ENCODE measurements at regions not wholly inside any gene's neighbourhood (a gene's known extent, or its start where the extent isn't known, plus 50 kb on each side); places are given as distances from the start of the nearest gene placed in this dataset.

DNA sequence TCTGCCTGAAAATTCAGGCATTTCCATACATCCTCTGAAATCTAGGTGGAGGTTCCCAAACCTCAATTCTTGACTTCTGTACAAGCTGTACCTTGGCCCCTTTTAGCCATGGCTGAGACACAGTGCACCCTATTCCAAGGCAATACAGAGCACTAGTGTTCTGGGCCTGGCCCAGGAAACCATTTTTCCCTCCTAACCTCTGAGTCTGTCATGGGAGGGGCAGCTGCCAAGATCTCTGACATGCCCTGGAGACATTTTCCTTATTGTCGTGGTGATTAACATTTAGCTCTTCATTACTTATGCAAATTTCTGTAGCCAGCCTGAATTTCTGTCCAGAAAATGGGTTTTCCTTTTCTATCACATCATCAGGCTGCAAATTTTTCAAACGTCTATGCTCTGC, 248.0 kb upstream of the RGS18 start:
- H3K4me1 Mint-ChIP-seq, result no peaks in the 10 kb centered on the region
- no peaks in the 10 kb centered on the region for H3K36me3 Mint-ChIP-seq
- H3K4me3 Mint-ChIP-seq, result no peak overlapping the region
- ChIA-PET POLR2A (no interaction called here), CTCF (no interaction called here)
- 58% methylated on average over 2 of the region's 2 CpGs for WGBS (ENCODE audit: insufficient coverage)
- Histone ChIP-seq H3K27ac (ENCODE audit: low read length) (no peak overlapping the region), H3K4me3 (ENCODE audit: control insufficient read depth in 1 of 2, extremely low read depth in 1 of 2, low read length in 1 of 2) (no peak overlapping the region), H3K36me3 (ENCODE audit: control insufficient read depth in 2 of 2, extremely low read depth in 1 of 2, insufficient read depth in 1 of 2, low read length in 1 of 2) (no peaks in the 10 kb centered on the region), H3K27me3 (replicated peaks in 1 of 2; ENCODE audit: control insufficient read depth in 2 of 2, extremely low read depth in 1 of 2, insufficient read depth in 2 of 2, low read length in 1 of 2) (no peaks in the 10 kb centered on the region), H3K4me1 (ENCODE audit: control insufficient read depth in 1 of 2, extremely low read depth in 1 of 2, insufficient read depth in 2 of 2, low read length in 2 of 2) (no peaks in the 10 kb centered on the region), H3K9me3 (no peaks in the 10 kb centered on the region)
- no peak for ATAC-seq (replicated peaks in 1 of 4)
- no peak for DNase-seq
- no peak overlapping the region for H3K27ac Mint-ChIP-seq
- peaks cover 3 to 17% (median 10%) of the 10 kb centered on the region in 3 donors for H3K9me3 Mint-ChIP-seq
- H3K27me3 Mint-ChIP-seq, result no peaks in the 10 kb centered on the region

GRCh38 chr1:191912517-191912916, 245.7 kb upstream of the RGS18 start:
- Histone ChIP-seq H3K36me3 (ENCODE audit: control insufficient read depth in 2 of 2, extremely low read depth in 1 of 2, insufficient read depth in 1 of 2, low read length in 1 of 2) (no peaks in the 10 kb centered on the region), H3K27me3 (replicated peaks in 1 of 2; ENCODE audit: control insufficient read depth in 2 of 2, extremely low read depth in 1 of 2, insufficient read depth in 2 of 2, low read length in 1 of 2) (no peaks in the 10 kb centered on the region), H3K4me3 (ENCODE audit: control insufficient read depth in 1 of 2, extremely low read depth in 1 of 2, low read length in 1 of 2) (no peak overlapping the region), H3K9me3 (no peaks in the 10 kb centered on the region), H3K27ac (ENCODE audit: low read length) (no peak overlapping the region), H3K4me1 (ENCODE audit: control insufficient read depth in 1 of 2, extremely low read depth in 1 of 2, insufficient read depth in 2 of 2, low read length in 2 of 2) (no peaks in the 10 kb centered on the region)
- Mint-ChIP-seq H3K4me3 (no peak overlapping the region), H3K27ac (no peak overlapping the region), H3K4me1 (no peaks in the 10 kb centered on the region), H3K9me3 (peaks cover 3 to 17% (median 10%) of the 10 kb centered on the region in 3 donors), H3K27me3 (no peaks in the 10 kb centered on the region), H3K36me3 (no peaks in the 10 kb centered on the region)
- no peak for ATAC-seq (replicated peaks in 1 of 4)
- ChIA-PET CTCF (no interaction called here), POLR2A (no interaction called here)
- WGBS (ENCODE audit: insufficient coverage), result 83% methylated on average over 1 of the region's 1 CpG
- no peak for DNase-seq

DNA sequence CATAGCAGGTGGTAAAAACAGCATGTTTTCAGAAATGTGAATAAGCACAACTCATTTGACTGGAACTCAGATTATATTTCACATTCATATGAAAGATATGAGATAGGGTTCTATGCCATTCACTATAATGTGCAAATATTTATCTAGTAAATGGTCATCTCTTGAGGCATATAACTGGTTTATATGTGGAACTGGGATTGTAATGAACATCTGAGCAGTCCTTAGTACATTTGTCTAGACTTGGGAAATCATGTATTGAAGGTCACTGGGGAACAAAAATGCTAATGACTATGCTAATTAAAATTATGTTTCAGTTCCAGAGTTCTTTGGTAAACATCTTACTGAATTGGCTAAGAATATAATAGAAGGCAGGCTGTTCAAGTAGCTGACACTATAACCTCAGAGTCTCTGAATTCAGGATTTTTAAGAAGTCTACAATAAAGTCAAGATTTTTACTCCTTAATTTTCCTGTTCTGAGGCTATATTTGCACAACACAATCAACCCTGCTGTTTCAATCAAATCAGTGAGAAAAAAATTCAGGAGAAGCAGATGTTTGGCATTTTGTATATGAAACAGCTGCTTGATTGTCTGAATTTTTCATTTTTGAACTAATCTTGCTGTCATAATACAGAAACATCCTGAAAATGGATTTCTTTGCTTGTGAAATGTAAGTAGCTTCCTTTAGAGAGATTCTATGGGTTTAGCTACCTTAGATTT, 244.8 kb upstream of the RGS18 start:
- H3K4me1 ChIP-seq (ENCODE audit: control insufficient read depth in 1 of 2, extremely low read depth in 1 of 2, insufficient read depth in 2 of 2, low read length in 2 of 2), result no peaks in the 10 kb centered on the region
- H3K4me3 ChIP-seq (ENCODE audit: control insufficient read depth in 1 of 2, extremely low read depth in 1 of 2, low read length in 1 of 2), result no peak overlapping the region
- no peaks in the 10 kb centered on the region for H3K4me1 Mint-ChIP-seq
- ATAC-seq (replicated peaks in 1 of 4) (no peak), DNase-seq (no peak)
- ChIA-PET POLR2A (no interaction called here), CTCF (no interaction called here)
- H3K4me3 Mint-ChIP-seq, result no peak overlapping the region
- H3K36me3 ChIP-seq (ENCODE audit: control insufficient read depth in 2 of 2, extremely low read depth in 1 of 2, insufficient read depth in 1 of 2, low read length in 1 of 2), result no peaks in the 10 kb centered on the region
- H3K9me3 Mint-ChIP-seq, result peaks cover 0 to 9% (median 8%) of the 10 kb centered on the region in 3 donors
- no peak overlapping the region for H3K27ac ChIP-seq (ENCODE audit: low read length)
- H3K36me3 Mint-ChIP-seq, result no peaks in the 10 kb centered on the region
- no peaks in the 10 kb centered on the region for H3K27me3 Mint-ChIP-seq
- no peaks in the 10 kb centered on the region for H3K27me3 ChIP-seq (replicated peaks in 1 of 2; ENCODE audit: control insufficient read depth in 2 of 2, extremely low read depth in 1 of 2, insufficient read depth in 2 of 2, low read length in 1 of 2)
- H3K27ac Mint-ChIP-seq, result no peak overlapping the region
- H3K9me3 ChIP-seq, result no peaks in the 10 kb centered on the region

DNA sequence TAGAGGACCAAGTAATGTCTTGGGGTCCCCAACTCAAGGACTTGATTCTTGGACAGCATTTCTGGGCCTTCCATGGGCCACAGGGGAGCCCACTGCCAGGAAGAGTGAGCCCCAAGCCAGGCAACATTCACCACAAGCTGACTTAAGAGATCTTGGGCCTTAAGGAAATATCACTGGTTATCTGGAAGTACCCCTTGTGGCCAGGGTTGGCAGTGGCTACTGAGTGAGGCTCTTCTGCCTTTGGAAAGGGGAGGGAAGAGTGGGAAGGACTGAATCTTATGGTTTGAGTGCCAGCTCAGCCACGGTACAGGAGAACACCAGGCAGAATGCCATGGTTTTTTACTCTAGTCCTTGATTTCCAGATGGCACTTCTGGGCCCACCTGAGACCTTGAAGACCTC, 228.9 kb upstream of the RGS18 start:
- H3K4me3 Mint-ChIP-seq, result no peak overlapping the region

GRCh38 chr1:191943684-191944083, 214.6 kb upstream of the RGS18 start:
- no peak for DNase-seq
- Histone ChIP-seq H3K9me3 (no peaks in the 10 kb centered on the region), H3K36me3 (ENCODE audit: control insufficient read depth in 2 of 2, extremely low read depth in 1 of 2, insufficient read depth in 1 of 2, low read length in 1 of 2) (no peaks in the 10 kb centered on the region), H3K27ac (ENCODE audit: low read length) (no peak overlapping the region), H3K27me3 (replicated peaks in 1 of 2; ENCODE audit: control insufficient read depth in 2 of 2, extremely low read depth in 1 of 2, insufficient read depth in 2 of 2, low read length in 1 of 2) (no peaks in the 10 kb centered on the region), H3K4me1 (ENCODE audit: control insufficient read depth in 1 of 2, extremely low read depth in 1 of 2, insufficient read depth in 2 of 2, low read length in 2 of 2) (no peaks in the 10 kb centered on the region), H3K4me3 (ENCODE audit: control insufficient read depth in 1 of 2, extremely low read depth in 1 of 2, low read length in 1 of 2) (no peak overlapping the region)
- WGBS (ENCODE audit: insufficient coverage), result no CpG with 5 or more reads among the region's 1 CpG
- CTCF ChIA-PET, result no interaction called here
- POLR2A ChIA-PET, result interaction anchor here in 1 of 2 donors (0.5 kb wide), 1 partner anchor 9 kb away, joined by 12 read pairs; no protein-coding TSS in a partner anchor
- Mint-ChIP-seq H3K27me3 (no peaks in the 10 kb centered on the region), H3K4me1 (no peaks in the 10 kb centered on the region), H3K27ac (no peak overlapping the region), H3K9me3 (peaks cover 5 to 9% (median 7%) of the 10 kb centered on the region in 3 donors), H3K36me3 (no peaks in the 10 kb centered on the region), H3K4me3 (no peak overlapping the region)
- no peak for ATAC-seq (replicated peaks in 1 of 4)

More for the DNA sequence above, 228.9 kb upstream of the RGS18 start:
- Mint-ChIP-seq H3K36me3 (no peaks in the 10 kb centered on the region), H3K9me3 (peaks cover 9 to 33% (median 29%) of the 10 kb centered on the region in 3 donors), H3K4me1 (no peaks in the 10 kb centered on the region), H3K27me3 (no peaks in the 10 kb centered on the region), H3K27ac (no peak overlapping the region)
- ChIA-PET CTCF (no interaction called here), POLR2A (no interaction called here)
- Histone ChIP-seq H3K4me1 (ENCODE audit: control insufficient read depth in 1 of 2, extremely low read depth in 1 of 2, insufficient read depth in 2 of 2, low read length in 2 of 2) (no peaks in the 10 kb centered on the region), H3K9me3 (no peaks in the 10 kb centered on the region), H3K36me3 (ENCODE audit: control insufficient read depth in 2 of 2, extremely low read depth in 1 of 2, insufficient read depth in 1 of 2, low read length in 1 of 2) (no peaks in the 10 kb centered on the region), H3K4me3 (ENCODE audit: control insufficient read depth in 1 of 2, extremely low read depth in 1 of 2, low read length in 1 of 2) (no peak overlapping the region), H3K27me3 (replicated peaks in 1 of 2; ENCODE audit: control insufficient read depth in 2 of 2, extremely low read depth in 1 of 2, insufficient read depth in 2 of 2, low read length in 1 of 2) (no peaks in the 10 kb centered on the region), H3K27ac (ENCODE audit: low read length) (no peak overlapping the region)
- DNase-seq, result no peak
- no CpG with 5 or more reads among the region's 1 CpG for WGBS (ENCODE audit: insufficient coverage)
- ATAC-seq (replicated peaks in 1 of 4), result no peak

DNA sequence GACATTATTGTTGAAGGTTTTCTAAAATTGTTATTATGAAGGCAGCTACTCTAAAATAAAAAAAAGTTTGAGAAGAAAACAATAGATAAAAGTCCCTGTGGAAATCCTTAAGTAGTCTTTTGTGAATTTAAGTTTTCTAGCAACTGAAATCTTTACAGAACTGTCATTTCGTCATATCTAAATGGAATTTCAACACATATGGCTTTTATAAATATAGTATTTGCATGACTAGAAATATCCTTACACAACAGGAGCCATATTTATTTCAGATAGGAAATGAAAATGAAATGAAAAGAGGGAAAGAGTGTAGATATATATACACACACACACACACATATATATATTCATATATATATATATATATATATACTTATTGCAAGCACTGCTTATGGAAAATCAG, 204.7 kb upstream of the RGS18 start:
- no peaks in the 10 kb centered on the region for H3K27me3 Mint-ChIP-seq
- H3K27ac Mint-ChIP-seq, result no peak overlapping the region
- Histone ChIP-seq H3K27ac (ENCODE audit: low read length) (no peak overlapping the region), H3K4me1 (ENCODE audit: control insufficient read depth in 1 of 2, extremely low read depth in 1 of 2, insufficient read depth in 2 of 2, low read length in 2 of 2) (no peaks in the 10 kb centered on the region), H3K4me3 (ENCODE audit: control insufficient read depth in 1 of 2, extremely low read depth in 1 of 2, low read length in 1 of 2) (no peak overlapping the region), H3K36me3 (ENCODE audit: control insufficient read depth in 2 of 2, extremely low read depth in 1 of 2, insufficient read depth in 1 of 2, low read length in 1 of 2) (no peaks in the 10 kb centered on the region), H3K9me3 (no peaks in the 10 kb centered on the region), H3K27me3 (replicated peaks in 1 of 2; ENCODE audit: control insufficient read depth in 2 of 2, extremely low read depth in 1 of 2, insufficient read depth in 2 of 2, low read length in 1 of 2) (no peaks in the 10 kb centered on the region)
- no peak for DNase-seq
- ChIA-PET POLR2A (no interaction called here), CTCF (no interaction called here)
- ATAC-seq (replicated peaks in 1 of 4), result no peak
- no peaks in the 10 kb centered on the region for H3K36me3 Mint-ChIP-seq
- H3K4me1 Mint-ChIP-seq, result no peaks in the 10 kb centered on the region
- no peak overlapping the region for H3K4me3 Mint-ChIP-seq
- WGBS (ENCODE audit: insufficient coverage), result no CpG with 5 or more reads among the region's 1 CpG
- H3K9me3 Mint-ChIP-seq, result peaks cover 0 to 4% (median 3%) of the 10 kb centered on the region in 3 donors

- POLR2A ChIA-PET, result no interaction called here
- Histone ChIP-seq H3K9me3 (no peaks in the 10 kb centered on the region), H3K27ac (ENCODE audit: low read length) (no peak overlapping the region), H3K4me1 (ENCODE audit: control insufficient read depth in 1 of 2, extremely low read depth in 1 of 2, insufficient read depth in 2 of 2, low read length in 2 of 2) (no peaks in the 10 kb centered on the region), H3K4me3 (ENCODE audit: control insufficient read depth in 1 of 2, extremely low read depth in 1 of 2, low read length in 1 of 2) (no peak overlapping the region), H3K36me3 (ENCODE audit: control insufficient read depth in 2 of 2, extremely low read depth in 1 of 2, insufficient read depth in 1 of 2, low read length in 1 of 2) (no peaks in the 10 kb centered on the region), H3K27me3 (replicated peaks in 1 of 2; ENCODE audit: control insufficient read depth in 2 of 2, extremely low read depth in 1 of 2, insufficient read depth in 2 of 2, low read length in 1 of 2) (no peaks in the 10 kb centered on the region)
- no peaks in the 10 kb centered on the region for H3K36me3 Mint-ChIP-seq
- CTCF ChIA-PET, result no interaction called here
- peaks cover 0 to 6% (median 0%) of the 10 kb centered on the region in 3 donors for H3K9me3 Mint-ChIP-seq
- WGBS (ENCODE audit: insufficient coverage), result no CpG with 5 or more reads among the region's 4 CpGs
- no peak overlapping the region for H3K27ac Mint-ChIP-seq
- ATAC-seq (replicated peaks in 1 of 4), result no peak
- H3K27me3 Mint-ChIP-seq, result no peaks in the 10 kb centered on the region
- H3K4me3 Mint-ChIP-seq, result no peak overlapping the region
- H3K4me1 Mint-ChIP-seq, result no peaks in the 10 kb centered on the region
- no peak for DNase-seq
Observed at GRCh38 chr1:191959856-191960255, 198.4 kb upstream of the RGS18 start.

Data from T-cell (primary cell).